CD4-positive, CD25-positive, alpha-beta regulatory T cell (primary cell): ENCODE measurements at regions not wholly inside any gene's neighbourhood (a gene's known extent, or its start where the extent isn't known, plus 50 kb on each side); places are given as distances from the start of the nearest gene placed in this dataset.

Source experiments
- ATAC-seq, 2 donors: fragments of 150-1000 bp; cut with Tn5 transposase; one replicate each; pipeline ENCODE4 v1.10.0; 2021; ENCODE audit warnings: low read depth in 2 of 2, moderate number of reproducible peaks in 2 of 2, moderate library complexity in 1 of 2
- DNase-seq, 3 donors: peaks; one replicate each; pipeline versions ENCODE4 v3.0.0 to v3.0.0-alpha.2; 2012 to 2022; ENCODE audit warnings: mixed read lengths in 1 of 3
- H3K27ac ChIP-seq: one replicate; pipeline ENCODE4 v1.7.0; 2013; ENCODE audit warnings: mild to moderate bottlenecking, low read length; ENCODE audit not compliant: insufficient read depth, poor library complexity, severe bottlenecking
- H3K27me3 ChIP-seq: one replicate; pipeline ENCODE4 v1.7.0; 2013; ENCODE audit warnings: low read length; ENCODE audit not compliant: control insufficient read depth, insufficient read depth
- H3K36me3 ChIP-seq: one replicate; pipeline ENCODE4 v1.7.0; 2013; ENCODE audit warnings: mild to moderate bottlenecking, low read length, moderate library complexity; ENCODE audit not compliant: control insufficient read depth, insufficient read depth
- H3K4me1 ChIP-seq: 2 replicates; pipeline ENCODE4 v1.7.0; 2013; ENCODE audit warnings: mild to moderate bottlenecking, low read length; ENCODE audit not compliant: insufficient read depth, control insufficient read depth, poor library complexity, severe bottlenecking
- H3K4me3 ChIP-seq: one replicate; pipeline ENCODE4 v1.7.0; 2013; ENCODE audit warnings: low read depth, mild to moderate bottlenecking, low read length, moderate library complexity
- H3K9me3 ChIP-seq, 2 experiments: 1 replicate in 1 of 2; 2 replicates in 1 of 2; pipeline ENCODE4 v1.7.0; 2013; ENCODE audit warnings: low read length in 2 of 2, mild to moderate bottlenecking in 1 of 2, moderate library complexity in 1 of 2; ENCODE audit not compliant: control insufficient read depth in 2 of 2
- H3K27ac Mint-ChIP-seq, 3 donors: one replicate each; pipeline ENCODE4 v1.8.0; 2020 to 2022; ENCODE audit warnings: mild to moderate bottlenecking in 3 of 3, mixed read lengths in 3 of 3, moderate library complexity in 2 of 3
- H3K27me3 Mint-ChIP-seq: one replicate; pipeline ENCODE4 v1.8.0; 2022; ENCODE audit warnings: mild to moderate bottlenecking, mixed read lengths
- H3K36me3 Mint-ChIP-seq: one replicate; pipeline ENCODE4 v1.8.0; 2020; ENCODE audit warnings: mixed read lengths
- H3K4me1 Mint-ChIP-seq, 4 donors: one replicate each; pipeline ENCODE4 v1.8.0; 2020 to 2022; ENCODE audit warnings: mixed read lengths in 4 of 4, mild to moderate bottlenecking in 1 of 4
- H3K4me3 Mint-ChIP-seq, 4 donors: one replicate each; pipeline ENCODE4 v1.8.0; 2020 to 2022; ENCODE audit warnings: mild to moderate bottlenecking in 4 of 4, mixed read lengths in 4 of 4, moderate library complexity in 3 of 4
- H3K9me3 Mint-ChIP-seq, 7 donors: one replicate each; pipeline ENCODE4 v1.8.0; 2020 to 2022; ENCODE audit warnings: mixed read lengths in 7 of 7, mild to moderate bottlenecking in 3 of 7, moderate library complexity in 2 of 7

DNA sequence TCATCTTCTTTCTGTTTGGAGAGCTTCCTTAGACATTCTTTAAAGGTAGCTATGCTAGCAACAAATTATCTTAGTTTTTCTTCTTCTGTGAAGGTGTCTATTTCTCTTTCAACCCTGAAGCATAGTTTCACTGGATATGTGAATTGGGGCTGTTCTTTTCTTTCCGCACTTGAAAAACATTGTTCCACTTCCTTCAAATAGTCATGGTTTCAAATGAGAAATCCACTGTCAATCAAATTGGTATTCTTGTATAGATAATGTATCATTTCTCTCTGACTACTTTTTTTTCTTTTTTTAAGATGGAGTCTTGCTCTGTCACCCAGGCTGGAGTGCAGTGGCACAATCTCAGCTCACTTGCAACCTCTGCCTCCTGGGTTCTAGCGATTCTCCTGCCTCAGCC is 254.0 kb downstream of the ANAPC1 start:
- H3K4me1 Mint-ChIP-seq: peaks cover 11 to 38% (median 31%) of the 10 kb centered on the region in 4 donors
- Histone ChIP-seq H3K4me1 (peaks cover 18% of the 10 kb centered on the region), H3K27me3 (no peaks in the 10 kb centered on the region), H3K4me3 (no peak overlapping the region), H3K27ac (no peak overlapping the region), H3K9me3 (peaks cover 11 to 19% of the 10 kb centered on the region in 2 experiments), H3K36me3 (no peaks in the 10 kb centered on the region)
- H3K4me3 Mint-ChIP-seq: no peak overlapping the region
- no peak overlapping the region for H3K27ac Mint-ChIP-seq
- H3K36me3 Mint-ChIP-seq: peaks cover 6% of the 10 kb centered on the region
- DNase-seq (no peak), ATAC-seq (no peak)
- H3K27me3 Mint-ChIP-seq: no peaks in the 10 kb centered on the region
- H3K9me3 Mint-ChIP-seq: peaks cover 0 to 36% (median 12%) of the 10 kb centered on the region in 7 donors

DNA sequence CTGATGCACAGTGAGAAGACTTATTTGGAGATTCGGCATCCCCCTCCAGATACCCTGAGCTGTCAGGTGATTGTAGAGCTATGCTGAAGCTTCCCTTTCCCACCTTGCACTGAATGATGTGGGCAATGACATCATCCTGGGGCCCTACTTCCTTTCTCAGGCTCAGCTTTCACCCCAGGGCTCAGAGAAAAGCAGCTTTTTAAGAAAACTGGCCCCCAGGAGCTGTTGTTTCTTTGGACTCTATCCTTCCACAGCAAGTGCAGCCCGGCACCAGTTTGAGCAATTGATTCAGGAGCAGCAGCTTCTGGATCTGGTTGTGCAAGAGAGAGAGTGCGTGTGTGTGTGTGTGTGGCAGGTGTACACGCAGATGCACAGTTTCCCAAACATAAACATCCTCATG is 251.3 kb downstream of the ANAPC1 start:
- Mint-ChIP-seq H3K4me1 (peaks cover 11 to 21% (median 18%) of the 10 kb centered on the region in 4 donors), H3K36me3 (peaks cover 6% of the 10 kb centered on the region), H3K4me3 (peak overlapping the region in 1 of 4 donors; percentile 18), H3K27me3 (no peaks in the 10 kb centered on the region), H3K27ac (peak overlapping the region in 2 of 3 donors; percentile 4 to 84), H3K9me3 (peaks cover 0 to 27% (median 12%) of the 10 kb centered on the region in 7 donors)
- Histone ChIP-seq H3K27me3 (peaks cover 2% of the 10 kb centered on the region), H3K9me3 (peaks cover 5 to 16% of the 10 kb centered on the region in 2 experiments), H3K4me1 (peaks cover 18% of the 10 kb centered on the region), H3K27ac (no peak overlapping the region), H3K4me3 (no peak overlapping the region), H3K36me3 (no peaks in the 10 kb centered on the region)
- DNase-seq: peak in 1 of 3 donors; percentile 49
- peak; percentile 52 to 65 for ATAC-seq

- Mint-ChIP-seq H3K36me3 (peaks cover 6% of the 10 kb centered on the region), H3K9me3 (peaks cover 0 to 26% (median 10%) of the 10 kb centered on the region in 7 donors), H3K27ac (peak overlapping the region in 2 of 3 donors; percentile 4 to 84), H3K4me3 (peak overlapping the region in 1 of 4 donors; percentile 18), H3K27me3 (no peaks in the 10 kb centered on the region), H3K4me1 (peaks cover 11 to 21% (median 18%) of the 10 kb centered on the region in 4 donors)
- Histone ChIP-seq H3K36me3 (no peaks in the 10 kb centered on the region), H3K4me1 (peaks cover 18% of the 10 kb centered on the region), H3K9me3 (peaks cover 5 to 10% of the 10 kb centered on the region in 2 experiments), H3K4me3 (no peak overlapping the region), H3K27ac (no peak overlapping the region), H3K27me3 (peaks cover 2% of the 10 kb centered on the region)
- ATAC-seq (no peak), DNase-seq (no peak)
Observed at GRCh38 chr2:111633189-111633588, 250.8 kb downstream of the ANAPC1 start.

- Histone ChIP-seq H3K4me1 (peaks cover 18% of the 10 kb centered on the region), H3K27me3 (peaks cover 2% of the 10 kb centered on the region), H3K27ac (no peak overlapping the region), H3K4me3 (no peak overlapping the region), H3K36me3 (no peaks in the 10 kb centered on the region), H3K9me3 (peaks cover 2 to 8% of the 10 kb centered on the region in 2 experiments)
- Mint-ChIP-seq H3K27me3 (no peaks in the 10 kb centered on the region), H3K36me3 (peaks cover 4% of the 10 kb centered on the region), H3K27ac (peak overlapping the region in 2 of 3 donors; percentile 0 to 84), H3K4me1 (peaks cover 11 to 21% (median 18%) of the 10 kb centered on the region in 4 donors), H3K9me3 (peaks cover 0 to 27% (median 8%) of the 10 kb centered on the region in 7 donors), H3K4me3 (no peak overlapping the region)
- no peak for DNase-seq
- no peak for ATAC-seq
Observed at GRCh38 chr2:111633643-111634042, 250.3 kb downstream of the ANAPC1 start.

DNA sequence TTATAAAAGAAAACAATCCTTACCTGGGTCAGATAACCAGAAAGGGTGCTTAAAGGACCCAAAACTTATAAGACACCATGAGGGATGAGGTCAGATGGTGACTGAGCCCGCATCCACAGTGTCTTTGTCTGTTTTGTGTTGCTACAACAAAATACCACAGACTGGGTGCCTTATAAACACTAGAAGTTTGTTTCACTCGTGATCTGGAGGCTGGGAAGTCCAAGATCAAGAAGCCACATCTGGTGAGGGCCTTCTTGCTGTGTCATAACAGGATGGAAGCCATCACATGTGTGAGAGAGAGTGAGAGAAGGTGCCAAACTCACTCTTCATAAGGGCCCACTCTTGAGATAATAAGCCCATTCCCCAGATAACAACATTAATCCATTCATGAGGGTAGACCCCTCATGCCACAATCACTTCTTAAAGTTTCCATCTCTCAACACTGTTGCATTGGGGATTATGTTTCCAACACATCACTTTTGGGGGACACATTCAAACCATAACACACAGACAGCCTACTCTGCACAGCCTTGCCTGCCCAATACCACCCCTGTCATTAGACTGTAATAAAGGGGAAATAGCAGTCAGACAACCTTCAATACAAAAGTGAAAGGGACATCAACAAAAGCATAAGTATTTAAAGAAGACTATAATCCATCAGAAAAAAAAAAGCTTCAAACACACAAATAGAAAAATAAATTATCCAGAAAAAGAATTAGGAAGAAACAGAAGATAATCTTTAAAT is 249.8 kb downstream of the ANAPC1 start:
- ATAC-seq (peak; percentile 39 to 45), DNase-seq (peak in 2 of 3 donors; percentile 14 to 46)
- Mint-ChIP-seq H3K4me1 (peaks cover 11 to 21% (median 18%) of the 10 kb centered on the region in 4 donors), H3K9me3 (peaks cover 0 to 22% (median 7%) of the 10 kb centered on the region in 7 donors), H3K4me3 (no peak overlapping the region), H3K27ac (peak overlapping the region in 2 of 3 donors; percentile 0 to 52), H3K36me3 (no peaks in the 10 kb centered on the region), H3K27me3 (no peaks in the 10 kb centered on the region)
- H3K4me1 ChIP-seq: peaks cover 18% of the 10 kb centered on the region
- peaks cover 2% of the 10 kb centered on the region for H3K27me3 ChIP-seq
- H3K27ac ChIP-seq: no peak overlapping the region
- peaks cover 0 to 8% of the 10 kb centered on the region in 2 experiments for H3K9me3 ChIP-seq
- H3K36me3 ChIP-seq: no peaks in the 10 kb centered on the region
- no peak overlapping the region for H3K4me3 ChIP-seq

GRCh38 chr2:111634995-111635538 is 248.9 kb downstream of the ANAPC1 start:
- H3K27me3 Mint-ChIP-seq: no peaks in the 10 kb centered on the region
- H3K4me3 ChIP-seq: no peak overlapping the region
- no peak for ATAC-seq
- peaks cover 0 to 16% (median 5%) of the 10 kb centered on the region in 7 donors for H3K9me3 Mint-ChIP-seq
- H3K9me3 ChIP-seq: peaks cover 0 to 4% of the 10 kb centered on the region in 2 experiments
- no peak overlapping the region for H3K27ac ChIP-seq
- peaks cover 11 to 21% (median 18%) of the 10 kb centered on the region in 4 donors for H3K4me1 Mint-ChIP-seq
- peaks cover 2% of the 10 kb centered on the region for H3K27me3 ChIP-seq
- no peak overlapping the region for H3K4me3 Mint-ChIP-seq
- H3K4me1 ChIP-seq: peaks cover 18% of the 10 kb centered on the region
- DNase-seq: no peak
- no peaks in the 10 kb centered on the region for H3K36me3 ChIP-seq
- no peak overlapping the region for H3K27ac Mint-ChIP-seq
- peaks cover 4% of the 10 kb centered on the region for H3K36me3 Mint-ChIP-seq

DNA sequence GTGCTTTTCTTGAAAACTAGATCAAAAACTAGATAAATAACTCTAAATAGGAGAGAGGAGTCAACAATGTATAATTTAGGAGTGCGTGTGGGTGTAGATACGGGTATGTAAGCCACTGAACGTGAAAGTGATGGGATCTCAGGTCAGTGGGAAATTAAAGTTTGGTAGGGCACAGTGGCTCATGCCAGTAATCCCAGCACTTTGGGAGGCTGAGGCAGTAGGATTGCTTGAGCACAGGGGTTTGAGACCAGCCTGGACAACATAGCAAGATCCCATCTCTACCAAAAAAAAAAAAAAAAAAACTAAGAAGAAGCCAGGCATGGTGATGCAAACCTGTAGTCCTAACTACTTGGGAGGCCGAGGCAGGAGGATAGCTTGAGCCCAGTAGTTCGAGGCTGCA is 247.1 kb downstream of the ANAPC1 start:
- Histone ChIP-seq H3K9me3 (peaks cover 0 to 3% of the 10 kb centered on the region in 2 experiments), H3K36me3 (no peaks in the 10 kb centered on the region), H3K4me3 (no peak overlapping the region), H3K4me1 (peaks cover 18% of the 10 kb centered on the region), H3K27me3 (peaks cover 2% of the 10 kb centered on the region), H3K27ac (no peak overlapping the region)
- Mint-ChIP-seq H3K4me3 (no peak overlapping the region), H3K27me3 (no peaks in the 10 kb centered on the region), H3K9me3 (peaks cover 0 to 13% (median 3%) of the 10 kb centered on the region in 7 donors), H3K27ac (no peak overlapping the region), H3K4me1 (peaks cover 13 to 27% (median 19%) of the 10 kb centered on the region in 4 donors), H3K36me3 (peaks cover 4% of the 10 kb centered on the region)
- DNase-seq: no peak
- ATAC-seq: no peak
